HG03432 (cell line): ENCODE measurements at regions not wholly inside any gene's neighbourhood (a gene's known extent, or its start where the extent isn't known, plus 50 kb on each side); places are given as distances from the start of the nearest gene placed in this dataset.
A peak's percentile ranks its signal among the peaks of the same experiment; 100 is the strongest.

Source experiments
- ATAC-seq: cut with Tn5 transposase; IDR thresholded peaks from one replicate; pipeline ENCODE4 v1.9.1; 2021; ENCODE audit warnings: mild to moderate bottlenecking, moderate library complexity; ENCODE audit not compliant: unreplicated experiment

DNA sequence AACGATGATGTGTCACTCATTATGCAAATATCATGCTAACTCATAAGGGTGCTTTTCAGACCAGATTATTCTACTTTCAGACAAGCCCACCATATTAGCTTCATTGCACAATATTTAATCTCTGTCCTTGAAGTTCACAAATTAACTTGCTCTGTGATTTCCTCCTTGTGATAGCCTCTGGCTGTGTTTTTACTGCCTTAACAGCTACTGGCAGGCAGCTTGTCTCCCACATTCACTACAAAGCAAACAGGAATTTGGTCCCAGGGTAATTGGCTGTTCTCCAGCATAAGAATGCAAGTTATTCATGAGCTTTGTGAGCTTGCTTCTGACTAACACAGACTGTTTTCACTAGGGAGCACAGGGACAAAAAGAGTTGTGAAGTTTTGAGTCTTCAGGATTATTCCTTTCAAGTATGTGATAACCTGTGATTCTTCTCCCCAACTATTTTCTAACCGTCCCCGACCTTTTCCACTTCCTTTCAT, 87.9 kb upstream of the HMCN1 start:
- no peak for ATAC-seq

DNA sequence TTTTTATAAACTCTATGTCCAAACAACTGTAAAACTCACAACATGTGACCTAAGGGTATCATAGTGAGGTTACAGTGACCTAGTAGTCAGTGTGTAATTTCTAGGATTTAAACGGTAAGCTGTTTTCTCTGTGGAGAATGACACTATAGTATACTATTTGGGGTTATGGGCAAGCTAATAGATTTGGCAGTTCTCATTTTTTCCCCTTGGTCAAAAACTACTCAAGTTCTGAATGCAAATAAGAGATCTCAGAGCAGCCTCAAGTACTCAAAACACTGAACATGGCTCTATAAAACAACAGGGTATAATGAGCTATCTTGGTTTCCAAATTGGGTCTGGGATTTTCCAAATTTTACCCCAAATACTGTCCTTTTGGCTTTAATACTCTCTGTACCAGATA, 88.5 kb upstream of the HMCN1 start:
- ATAC-seq, result no peak

DNA sequence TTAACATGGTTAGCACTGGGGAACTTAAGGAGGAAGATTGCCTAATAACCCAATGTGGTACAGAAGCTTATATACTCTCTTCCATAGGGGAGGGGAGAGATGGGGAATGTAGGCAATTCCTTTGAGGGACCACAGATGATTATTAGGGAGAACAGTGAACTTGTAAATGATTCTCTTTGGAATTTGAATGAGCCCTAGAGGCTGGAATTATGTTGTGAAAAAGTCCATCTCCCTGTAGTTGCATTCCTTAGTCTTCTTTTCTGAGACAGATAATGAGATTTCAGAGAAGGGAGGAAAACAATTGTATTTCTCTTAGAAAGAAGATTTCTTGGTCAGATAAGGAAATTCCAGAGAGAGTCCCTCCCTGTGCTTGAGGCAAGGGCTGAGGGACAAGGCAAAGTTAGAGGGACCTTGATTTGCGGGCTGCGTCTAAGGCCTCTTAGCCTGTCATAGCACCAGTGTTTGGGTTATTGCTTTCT, 89.0 kb upstream of the HMCN1 start:
- ATAC-seq, result no peak

- ATAC-seq, result no peak
These were observed 89.7 kb upstream of the HMCN1 start for GRCh38 chr1:185644531-185644930.

GRCh38 chr1:185636848-185637247, 97.3 kb upstream of the HMCN1 start:
- peak; percentile 100 for ATAC-seq

DNA sequence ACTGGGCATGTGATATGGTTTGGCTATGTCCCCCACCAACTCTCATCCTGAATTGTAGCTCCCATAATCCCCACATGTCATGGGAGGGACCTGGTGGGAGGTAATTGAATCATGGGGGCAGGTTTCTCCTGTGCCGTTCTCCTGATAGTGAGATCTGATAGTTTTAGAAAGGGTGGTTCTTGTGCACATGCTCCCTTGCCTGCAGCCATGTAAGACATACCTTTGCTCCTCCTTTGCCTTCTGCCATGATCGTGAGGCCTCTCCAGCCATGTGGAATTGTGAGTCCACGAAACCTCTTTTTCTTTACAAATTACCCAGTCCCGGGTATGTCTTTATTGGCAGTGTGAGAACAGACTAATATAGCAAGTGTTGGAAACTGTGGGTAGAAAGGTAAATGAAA, 99.5 kb upstream of the HMCN1 start:
- ATAC-seq, result no peak

DNA sequence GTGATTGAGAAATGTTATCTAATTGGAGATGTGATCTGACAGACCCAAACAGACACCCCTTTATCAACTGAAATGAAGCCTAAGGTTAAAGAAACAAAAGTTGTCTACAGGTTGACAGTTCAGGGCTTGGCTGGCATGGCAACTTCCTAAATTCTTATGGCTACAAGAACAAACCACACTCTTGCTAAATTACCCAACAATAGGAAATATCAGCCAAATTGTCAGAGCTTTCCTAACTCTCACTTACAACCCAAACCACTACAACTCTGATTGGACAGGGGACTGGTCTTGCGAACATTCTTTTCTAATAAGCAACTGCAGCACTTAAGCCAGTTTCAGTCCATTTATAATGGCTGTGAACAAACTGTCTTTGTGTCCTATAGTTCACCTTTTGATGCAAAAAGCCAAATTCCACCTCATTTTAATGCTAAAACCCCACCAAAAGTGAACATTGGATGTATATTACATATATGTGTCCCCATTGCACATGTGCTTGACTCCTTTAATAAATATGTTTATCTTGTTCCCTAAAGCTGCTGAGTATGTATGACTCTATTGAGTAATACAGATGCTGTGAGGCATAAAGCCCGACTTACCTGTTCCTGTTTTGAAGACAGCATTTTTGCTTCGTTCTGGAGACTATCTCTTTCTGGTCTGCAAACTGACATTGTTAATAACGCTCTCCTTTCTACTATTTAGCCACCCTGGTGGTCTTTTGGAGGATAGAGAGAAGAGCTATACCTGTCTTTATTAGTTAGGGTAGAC, 101.3 kb upstream of the HMCN1 start:
- no peak for ATAC-seq

- ATAC-seq, result no peak
These were observed 102.3 kb upstream of the HMCN1 start for GRCh38 chr1:185631843-185632242.

- no peak for ATAC-seq
These were observed 106.3 kb upstream of the HMCN1 start for GRCh38 chr1:185627761-185628501.

DNA sequence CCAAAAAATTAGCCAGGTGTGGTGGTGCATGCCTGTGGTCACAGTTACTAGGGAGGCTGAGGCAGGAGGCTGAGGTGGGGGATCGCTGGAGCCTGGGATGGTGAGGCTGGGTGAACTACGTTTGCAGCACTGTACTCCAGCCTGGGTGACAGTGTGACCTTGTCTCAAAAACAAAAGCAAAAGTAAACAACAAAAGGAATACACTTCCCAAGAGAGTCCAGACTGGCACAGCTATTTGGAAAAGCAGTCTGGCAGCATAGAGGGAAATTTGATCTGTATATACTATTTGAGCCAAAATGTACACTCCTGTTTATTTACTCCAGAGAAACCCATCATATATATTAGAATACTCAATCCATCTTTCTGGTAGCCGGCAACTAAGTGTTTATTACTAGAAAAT, 107.0 kb upstream of the HMCN1 start:
- no peak for ATAC-seq

DNA sequence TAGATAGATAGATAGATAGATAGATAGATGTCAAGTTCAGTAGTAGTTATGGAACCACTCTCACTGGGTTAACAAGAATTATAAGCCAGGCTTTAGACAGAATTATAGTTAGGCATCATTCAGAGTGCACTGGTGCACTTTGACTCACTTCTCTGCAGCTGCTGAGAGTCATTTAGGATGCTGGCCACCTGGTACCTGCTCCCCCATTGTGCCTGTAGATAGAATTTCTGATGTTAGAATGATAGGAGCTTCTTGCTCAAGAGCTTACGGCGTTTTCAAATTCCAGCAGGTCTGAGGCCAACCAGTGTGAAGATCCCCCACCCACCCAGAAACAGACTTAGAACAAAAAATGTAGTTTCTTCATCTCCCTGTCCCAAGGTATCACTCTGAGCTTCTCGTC, 107.8 kb upstream of the HMCN1 start:
- ATAC-seq, result no peak

DNA sequence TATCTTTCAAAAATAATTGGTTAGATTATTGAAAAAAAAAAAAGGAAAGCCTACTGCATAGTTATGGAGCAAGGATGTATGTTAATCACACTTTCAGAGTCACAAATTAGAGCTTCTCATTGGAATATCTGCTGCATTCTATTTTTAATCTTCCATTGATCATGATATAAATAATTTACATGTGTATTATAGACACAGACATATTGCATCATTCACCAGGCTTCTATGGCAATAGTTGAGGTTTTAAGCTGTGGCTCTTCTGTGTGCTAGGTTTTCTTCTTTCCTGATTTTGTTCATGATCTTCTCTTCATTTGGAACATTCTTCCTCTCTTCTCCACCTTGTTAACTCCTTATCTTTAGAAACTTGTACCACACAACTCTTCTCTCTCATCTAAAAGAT, 123.2 kb upstream of the HMCN1 start:
- no peak for ATAC-seq

DNA sequence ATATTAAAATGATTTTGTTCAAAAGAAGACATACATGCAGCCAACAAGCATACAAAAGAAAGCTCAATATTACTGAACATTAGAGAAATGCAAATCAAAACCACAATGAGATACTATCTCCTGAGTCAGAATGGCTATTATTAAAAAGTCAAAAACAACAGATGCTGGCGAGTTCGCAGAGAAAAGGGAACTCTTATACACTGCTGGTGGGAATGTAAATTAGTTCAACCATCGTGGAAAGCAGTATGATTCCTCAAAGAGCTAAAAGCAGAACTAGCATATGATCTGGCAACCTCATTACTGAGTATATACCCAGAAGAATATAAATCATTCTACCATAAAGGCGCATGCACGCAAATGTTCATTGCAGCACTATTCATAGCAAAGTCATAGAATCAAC, 126.0 kb upstream of the HMCN1 start:
- peak; percentile 80 for ATAC-seq

DNA sequence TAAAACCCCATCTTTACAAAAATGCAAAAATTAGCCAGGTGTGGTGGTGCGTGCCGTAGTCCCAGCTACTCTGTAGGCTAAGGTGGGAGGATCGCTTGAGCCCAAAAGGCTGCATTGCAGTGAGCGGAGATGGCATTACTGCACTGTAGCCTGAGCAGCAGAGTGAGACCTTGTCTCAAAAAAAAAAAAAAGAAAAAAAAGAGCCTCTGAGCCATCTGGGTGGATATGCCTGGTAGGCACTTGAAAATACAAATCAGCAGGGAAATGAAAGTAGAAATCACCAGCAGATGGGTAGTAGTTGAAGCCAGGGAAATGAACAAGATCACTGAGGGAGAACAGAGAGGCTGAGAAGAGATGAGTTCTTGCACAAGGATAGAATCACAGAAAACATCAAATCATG, 131.0 kb upstream of the HMCN1 start:
- peak; percentile 74 for ATAC-seq

- peak; percentile 47 for ATAC-seq
These were observed 133.0 kb upstream of the HMCN1 start for GRCh38 chr1:185601189-185601588.

DNA sequence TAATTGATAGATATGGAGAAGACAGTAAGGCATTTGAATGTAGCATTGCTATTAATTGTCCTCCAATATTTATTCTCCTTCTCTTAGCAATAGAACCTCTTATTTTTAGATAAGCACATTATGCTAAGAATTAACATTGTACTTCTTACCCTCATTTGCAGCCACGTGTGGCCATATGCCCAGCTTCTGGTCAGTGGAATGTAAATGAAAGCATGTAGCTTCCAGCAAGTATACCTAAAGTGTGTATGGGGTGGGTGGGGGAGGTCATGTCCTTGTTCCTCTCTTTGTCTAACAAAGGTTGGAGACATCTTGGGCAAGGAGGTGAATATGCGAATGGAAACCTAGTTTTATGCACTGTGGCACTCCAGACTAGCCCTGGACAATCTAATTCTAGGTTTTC, 133.6 kb upstream of the HMCN1 start:
- no peak for ATAC-seq

GRCh38 chr1:185598332-185598731, 135.9 kb upstream of the HMCN1 start:
- no peak for ATAC-seq

GRCh38 chr1:185595835-185596667, 138.1 kb upstream of the HMCN1 start:
- ATAC-seq, result peak; percentile 86

- no peak for ATAC-seq
These were observed 139.3 kb upstream of the HMCN1 start for GRCh38 chr1:185594786-185595410.

DNA sequence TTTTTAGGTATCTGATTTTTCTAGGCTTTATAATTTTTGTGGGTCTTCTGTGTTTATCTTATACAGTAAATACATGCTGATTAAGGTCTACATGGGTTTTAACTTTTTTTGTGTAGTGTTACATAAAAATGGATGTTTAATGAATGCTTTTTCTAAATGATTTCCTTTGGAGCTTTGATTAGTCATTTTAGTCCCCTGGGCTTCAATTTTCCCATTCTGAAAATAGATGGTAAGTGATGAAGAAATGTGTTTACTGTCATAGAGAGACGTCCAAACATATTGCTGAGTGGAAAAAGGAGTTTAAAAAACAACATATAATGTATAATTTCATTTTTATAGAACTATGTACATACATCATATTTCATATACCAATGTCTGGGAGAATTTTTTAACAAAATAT, 140.9 kb upstream of the HMCN1 start:
- ATAC-seq, result no peak

GRCh38 chr1:185585770-185586169, 148.4 kb upstream of the HMCN1 start:
- no peak for ATAC-seq
